ENCODE measurements at regions not wholly inside any gene's neighbourhood (a gene's known extent, or its start where the extent isn't known, plus 50 kb on each side); places are given as distances from the start of the nearest gene placed in this dataset.

DNA sequence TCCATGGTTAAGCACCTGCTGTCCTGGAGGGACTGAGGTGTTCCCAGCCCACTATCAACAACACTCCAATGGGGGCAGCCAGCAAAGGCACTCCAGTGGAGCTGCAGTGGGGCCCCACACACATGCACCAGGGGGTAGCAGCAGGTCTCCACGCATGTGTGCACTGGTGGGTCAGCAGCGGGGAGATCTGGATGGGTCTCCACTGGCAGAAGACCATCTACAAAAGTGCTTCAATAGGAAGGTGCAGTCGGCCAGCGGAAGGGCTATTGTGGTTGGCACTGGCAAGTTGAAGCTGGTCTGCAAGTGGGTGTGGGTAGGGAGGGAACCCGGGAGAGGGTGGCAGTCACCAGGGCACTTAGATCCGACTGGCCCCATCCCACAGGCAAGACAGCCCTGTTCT is 1355.4 kb downstream of the NSUN3 start:
- Mint-ChIP-seq H3K36me3 (ENCODE audit: low read depth) (no peaks in the 10 kb centered on the region), H3K27me3 (ENCODE audit: low read depth) (no peaks in the 10 kb centered on the region), H3K9me3 (ENCODE audit: low read depth) (peaks cover 4% of the 10 kb centered on the region), H3K27ac (ENCODE audit: unreplicated experiment) (no peak overlapping the region), H3K4me3 (ENCODE audit: unreplicated experiment) (no peak overlapping the region), H3K4me1 (ENCODE audit: low read depth) (peaks cover 3% of the 10 kb centered on the region)
- TF ChIP-seq, protein P1, sequence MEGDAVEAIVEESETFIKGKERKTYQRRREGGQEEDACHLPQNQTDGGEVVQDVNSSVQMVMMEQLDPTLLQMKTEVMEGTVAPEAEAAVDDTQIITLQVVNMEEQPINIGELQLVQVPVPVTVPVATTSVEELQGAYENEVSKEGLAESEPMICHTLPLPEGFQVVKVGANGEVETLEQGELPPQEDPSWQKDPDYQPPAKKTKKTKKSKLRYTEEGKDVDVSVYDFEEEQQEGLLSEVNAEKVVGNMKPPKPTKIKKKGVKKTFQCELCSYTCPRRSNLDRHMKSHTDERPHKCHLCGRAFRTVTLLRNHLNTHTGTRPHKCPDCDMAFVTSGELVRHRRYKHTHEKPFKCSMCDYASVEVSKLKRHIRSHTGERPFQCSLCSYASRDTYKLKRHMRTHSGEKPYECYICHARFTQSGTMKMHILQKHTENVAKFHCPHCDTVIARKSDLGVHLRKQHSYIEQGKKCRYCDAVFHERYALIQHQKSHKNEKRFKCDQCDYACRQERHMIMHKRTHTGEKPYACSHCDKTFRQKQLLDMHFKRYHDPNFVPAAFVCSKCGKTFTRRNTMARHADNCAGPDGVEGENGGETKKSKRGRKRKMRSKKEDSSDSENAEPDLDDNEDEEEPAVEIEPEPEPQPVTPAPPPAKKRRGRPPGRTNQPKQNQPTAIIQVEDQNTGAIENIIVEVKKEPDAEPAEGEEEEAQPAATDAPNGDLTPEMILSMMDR (IDR thresholded peaks at IDR 0.05), result no peak
- DNase-seq (ENCODE audit: low spot score), result peak; percentile 66

DNA sequence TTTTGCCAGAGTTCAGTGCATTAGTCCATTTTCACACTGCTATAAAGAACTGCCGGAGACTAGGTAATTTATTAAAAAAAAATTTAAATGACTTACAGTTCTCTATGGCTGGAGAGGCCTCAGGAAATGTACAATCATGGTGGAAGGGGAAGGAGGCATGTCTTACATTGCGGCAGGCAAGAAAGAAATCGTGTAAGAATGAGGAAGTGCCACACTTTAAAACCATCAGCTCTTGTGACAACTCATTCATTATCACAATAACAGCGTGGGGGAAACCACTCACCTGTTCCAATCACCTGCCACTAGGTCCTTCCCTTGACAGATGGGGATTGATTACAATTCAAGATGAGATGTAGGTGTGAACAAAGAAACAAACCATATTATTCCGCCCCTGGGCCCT is 1361.4 kb downstream of the NSUN3 start:
- Mint-ChIP-seq H3K4me1 (ENCODE audit: low read depth) (peaks cover 12% of the 10 kb centered on the region), H3K27me3 (ENCODE audit: low read depth) (no peaks in the 10 kb centered on the region), H3K36me3 (ENCODE audit: low read depth) (no peaks in the 10 kb centered on the region), H3K4me3 (ENCODE audit: unreplicated experiment) (no peak overlapping the region), H3K9me3 (ENCODE audit: low read depth) (peaks cover 11% of the 10 kb centered on the region), H3K27ac (ENCODE audit: unreplicated experiment) (no peak overlapping the region)
- TF ChIP-seq, protein P1 (IDR thresholded peaks at IDR 0.05), result no peak
- DNase-seq (ENCODE audit: low spot score), result no peak

DNA sequence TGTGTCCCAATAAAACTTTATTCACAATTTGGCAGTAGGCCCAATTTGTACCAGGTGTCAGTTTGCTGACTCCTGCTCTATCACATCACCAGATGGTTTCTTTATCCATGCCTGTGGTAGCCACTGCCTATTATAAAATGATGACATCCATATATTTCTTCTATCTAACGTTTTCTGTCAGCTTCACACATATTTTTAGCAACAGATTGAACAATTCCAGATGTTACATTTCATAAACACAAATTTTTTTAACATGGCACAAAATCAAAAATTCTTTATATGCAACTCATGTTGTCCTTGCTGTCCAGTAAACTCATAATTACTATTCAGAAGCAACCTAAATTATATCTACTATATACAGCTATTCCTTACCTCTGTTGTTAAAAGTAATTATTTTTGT is 1371.6 kb downstream of the NSUN3 start:
- Mint-ChIP-seq H3K4me3 (ENCODE audit: unreplicated experiment) (no peak overlapping the region), H3K27ac (ENCODE audit: unreplicated experiment) (no peak overlapping the region), H3K27me3 (ENCODE audit: low read depth) (no peaks in the 10 kb centered on the region), H3K4me1 (ENCODE audit: low read depth) (peaks cover 4% of the 10 kb centered on the region), H3K36me3 (ENCODE audit: low read depth) (no peaks in the 10 kb centered on the region), H3K9me3 (ENCODE audit: low read depth) (peaks cover 9% of the 10 kb centered on the region)
- no peak for DNase-seq (ENCODE audit: low spot score)
- TF ChIP-seq, protein P1 (IDR thresholded peaks at IDR 0.05), result no peak

DNA sequence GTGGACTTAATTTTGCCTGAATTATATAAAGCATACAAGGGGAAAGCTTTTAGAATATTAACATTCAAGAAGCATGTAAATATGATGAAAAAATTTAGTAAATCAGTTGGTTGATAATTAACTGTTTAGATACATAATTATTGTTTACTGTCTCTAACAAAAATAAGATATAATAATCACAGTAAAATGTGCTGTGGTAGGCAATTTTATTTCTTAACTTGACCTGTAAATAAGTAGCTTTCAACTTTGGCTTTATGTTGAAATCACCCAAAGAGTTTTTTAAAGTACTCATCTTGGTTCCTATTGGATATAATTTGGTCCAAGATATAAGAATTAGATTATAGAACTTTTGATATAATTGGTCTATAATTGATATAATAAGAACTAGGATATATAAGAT is 1374.5 kb downstream of the NSUN3 start:
- Mint-ChIP-seq H3K36me3 (ENCODE audit: low read depth) (no peaks in the 10 kb centered on the region), H3K4me3 (ENCODE audit: unreplicated experiment) (no peak overlapping the region), H3K27ac (ENCODE audit: unreplicated experiment) (no peak overlapping the region), H3K9me3 (ENCODE audit: low read depth) (peaks cover 9% of the 10 kb centered on the region), H3K27me3 (ENCODE audit: low read depth) (no peaks in the 10 kb centered on the region), H3K4me1 (ENCODE audit: low read depth) (peaks cover 4% of the 10 kb centered on the region)
- TF ChIP-seq, protein P1 (IDR thresholded peaks at IDR 0.05), result no peak
- no peak for DNase-seq (ENCODE audit: low spot score)

DNA sequence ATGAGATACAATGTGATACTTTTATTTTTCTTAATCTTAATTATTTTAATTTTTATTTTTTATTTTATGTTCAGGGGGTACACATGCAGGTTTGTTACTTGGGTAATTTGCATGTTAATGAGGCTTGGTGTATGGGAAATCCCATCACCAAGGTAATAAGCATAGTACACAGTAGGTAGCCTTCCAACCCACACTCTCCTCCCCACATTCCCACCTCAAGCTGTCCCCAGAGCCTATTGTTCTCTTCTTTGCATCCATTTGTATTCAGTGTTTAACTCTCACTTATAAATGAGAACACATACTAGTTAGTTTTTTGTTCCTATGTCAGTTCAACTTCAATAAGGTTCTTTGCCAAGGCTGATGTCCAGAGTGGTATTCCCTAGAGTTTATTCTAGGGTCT is 1375.4 kb downstream of the NSUN3 start:
- H3K4me1 Mint-ChIP-seq (ENCODE audit: low read depth), result peaks cover 4% of the 10 kb centered on the region
- DNase-seq (ENCODE audit: low spot score), result no peak
- peaks cover 9% of the 10 kb centered on the region for H3K9me3 Mint-ChIP-seq (ENCODE audit: low read depth)
- H3K27ac Mint-ChIP-seq (ENCODE audit: unreplicated experiment), result no peak overlapping the region
- TF ChIP-seq, protein P1 (IDR thresholded peaks at IDR 0.05), result no peak
- no peak overlapping the region for H3K4me3 Mint-ChIP-seq (ENCODE audit: unreplicated experiment)
- no peaks in the 10 kb centered on the region for H3K36me3 Mint-ChIP-seq (ENCODE audit: low read depth)
- H3K27me3 Mint-ChIP-seq (ENCODE audit: low read depth), result no peaks in the 10 kb centered on the region

All from chondrocyte (in vitro differentiated cells).